ENCODE measurements at regions not wholly inside any gene's neighbourhood (a gene's known extent, or its start where the extent isn't known, plus 50 kb on each side); places are given as distances from the start of the nearest gene placed in this dataset.

DNA sequence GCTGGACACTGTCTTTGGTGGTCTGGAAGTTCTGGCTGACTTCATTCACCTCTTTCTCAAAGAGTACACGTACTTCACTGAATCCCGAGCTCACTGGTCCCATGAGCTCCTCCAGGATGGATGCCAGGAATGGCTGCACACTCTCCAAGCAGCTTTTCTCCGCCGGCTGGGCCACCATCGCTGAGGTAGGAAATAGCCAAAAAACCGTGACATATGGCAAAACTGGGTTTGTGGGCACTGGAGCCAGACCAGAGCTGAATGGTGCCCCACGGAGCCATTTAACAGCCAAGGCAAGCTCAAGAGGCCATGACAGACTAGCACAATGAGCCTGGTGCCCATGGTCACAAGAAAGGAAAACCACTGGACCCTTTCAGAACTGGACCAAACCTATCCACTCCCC, 64.0 kb upstream of the EDEM3 start:
- Histone ChIP-seq H2AFZ (ENCODE audit: control insufficient read depth, low read depth, low read length) (no peak overlapping the region), H3K4me1 (ENCODE audit: control insufficient read depth, insufficient read depth, low read length) (no peaks in the 10 kb centered on the region), H3K9ac (ENCODE audit: control insufficient read depth, insufficient read depth, low read length) (no peak overlapping the region), H4K20me1 (ENCODE audit: control insufficient read depth, insufficient read depth) (no peaks in the 10 kb centered on the region), H3K27me3 (replicated peaks in 1 of 2; ENCODE audit: control insufficient read depth in 2 of 2, insufficient read depth in 2 of 2, low read length in 1 of 2) (no peaks in the 10 kb centered on the region), H3K36me3 (ENCODE audit: control insufficient read depth in 2 of 2, insufficient read depth in 2 of 2, low read length in 1 of 2) (peaks cover 0 to 3% of the 10 kb centered on the region in 2 experiments; a peak in 1 of 4 replicates), H3K9me3 (replicated peaks; ENCODE audit: control insufficient read depth, insufficient read depth, low read length) (peaks cover 2% of the 10 kb centered on the region), H3K4me2 (ENCODE audit: control insufficient read depth, insufficient read depth) (no peak overlapping the region), H3K27ac (ENCODE audit: control insufficient read depth, insufficient read depth) (no peak overlapping the region), H3K79me2 (ENCODE audit: control insufficient read depth, insufficient read depth, low read length) (no peaks in the 10 kb centered on the region), H3K4me3 (no peak overlapping the region)
- POLR2A ChIA-PET: no interaction called here
- SMC1A ChIA-PET (ENCODE audit: uncharacterized antibody, unreplicated experiment): interaction anchor here (1.0 to 2.4 kb wide), 2 partner anchors 11 to 46 kb away, joined by 3 to 8 read pairs; no protein-coding TSS in a partner anchor
- no peak for ATAC-seq
- RAD21 ChIA-PET (ENCODE audit: unreplicated experiment): interaction anchor here (1.2 kb wide), 1 partner anchor 163 kb away, joined by 5 read pairs; no protein-coding TSS in a partner anchor
- DNase-seq (ENCODE audit: low read depth, low spot score): no peak
- CTCF ChIA-PET: interaction anchor here (1.3 to 1.9 kb wide), 2 partner anchors 13 to 164 kb away, joined by 3 to 10 read pairs; no protein-coding TSS in a partner anchor
- no peak for FAIRE-seq
- 90% methylated on average over 7 of the region's 7 CpGs for WGBS (ENCODE audit: insufficient coverage, insufficient replicate concordance, low lambda C conversion rate, missing lambda C conversion rate)
- in situ Hi-C loops (cut with MboI) (no loop called here), intact Hi-C loops (cut with micrococcal nuclease; ENCODE audit: unreplicated experiment) (no loop called here)
- no TSS peak for BruUV-seq (replicated peaks)
- TF ChIP-seq, protein P1, sequence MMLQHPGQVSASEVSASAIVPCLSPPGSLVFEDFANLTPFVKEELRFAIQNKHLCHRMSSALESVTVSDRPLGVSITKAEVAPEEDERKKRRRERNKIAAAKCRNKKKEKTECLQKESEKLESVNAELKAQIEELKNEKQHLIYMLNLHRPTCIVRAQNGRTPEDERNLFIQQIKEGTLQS (IDR thresholded peaks at IDR 0.05; ENCODE audit: borderline replicate concordance, extremely low read depth, low read depth, low read length): no peak
- TF ChIP-seq, protein P2, sequence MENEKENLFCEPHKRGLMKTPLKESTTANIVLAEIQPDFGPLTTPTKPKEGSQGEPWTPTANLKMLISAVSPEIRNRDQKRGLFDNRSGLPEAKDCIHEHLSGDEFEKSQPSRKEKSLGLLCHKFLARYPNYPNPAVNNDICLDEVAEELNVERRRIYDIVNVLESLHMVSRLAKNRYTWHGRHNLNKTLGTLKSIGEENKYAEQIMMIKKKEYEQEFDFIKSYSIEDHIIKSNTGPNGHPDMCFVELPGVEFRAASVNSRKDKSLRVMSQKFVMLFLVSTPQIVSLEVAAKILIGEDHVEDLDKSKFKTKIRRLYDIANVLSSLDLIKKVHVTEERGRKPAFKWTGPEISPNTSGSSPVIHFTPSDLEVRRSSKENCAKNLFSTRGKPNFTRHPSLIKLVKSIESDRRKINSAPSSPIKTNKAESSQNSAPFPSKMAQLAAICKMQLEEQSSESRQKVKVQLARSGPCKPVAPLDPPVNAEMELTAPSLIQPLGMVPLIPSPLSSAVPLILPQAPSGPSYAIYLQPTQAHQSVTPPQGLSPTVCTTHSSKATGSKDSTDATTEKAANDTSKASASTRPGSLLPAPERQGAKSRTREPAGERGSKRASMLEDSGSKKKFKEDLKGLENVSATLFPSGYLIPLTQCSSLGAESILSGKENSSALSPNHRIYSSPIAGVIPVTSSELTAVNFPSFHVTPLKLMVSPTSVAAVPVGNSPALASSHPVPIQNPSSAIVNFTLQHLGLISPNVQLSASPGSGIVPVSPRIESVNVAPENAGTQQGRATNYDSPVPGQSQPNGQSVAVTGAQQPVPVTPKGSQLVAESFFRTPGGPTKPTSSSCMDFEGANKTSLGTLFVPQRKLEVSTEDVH (IDR thresholded peaks at IDR 0.05; ENCODE audit: low read depth, partially characterized antibody): no peak
- TF ChIP-seq MEF2B (IDR thresholded peaks at IDR 0.05; ENCODE audit: partially characterized antibody, poor library complexity, severe bottlenecking) (no peak), IRF4 (IDR thresholded peaks at IDR 0.05; ENCODE audit: low read depth, low read length) (no peak), NFYB (IDR thresholded peaks at IDR 0.05; ENCODE audit: insufficient read depth, low read depth, low read length) (no peak), TAF1 (IDR thresholded peaks at IDR 0.05; ENCODE audit: borderline replicate concordance, low read depth, low read length) (no peak), EED (IDR thresholded peaks at IDR 0.05; ENCODE audit: low read depth) (no peak), ASH2L (IDR thresholded peaks at IDR 0.05; ENCODE audit: borderline replicate concordance, low read depth) (no peak), PAX8 (IDR thresholded peaks at IDR 0.05) (no peak), POLR2A (IDR thresholded peaks at IDR 0.05; ENCODE audit: low read depth, low read length) (no peak), GATAD2B (conservative IDR thresholded peaks at IDR 0.05; ENCODE audit: low read depth) (no peak), EZH2 (IDR thresholded peaks at IDR 0.05; ENCODE audit: borderline replicate concordance, control insufficient read depth, low read depth, low read length) (no peak), NRF1 (conservative IDR thresholded peaks at IDR 0.05; ENCODE audit: low read depth, low read length) (no peak), GABPA (IDR thresholded peaks at IDR 0.05; ENCODE audit: low read depth) (no peak)
- TF ChIP-seq, protein P3, sequence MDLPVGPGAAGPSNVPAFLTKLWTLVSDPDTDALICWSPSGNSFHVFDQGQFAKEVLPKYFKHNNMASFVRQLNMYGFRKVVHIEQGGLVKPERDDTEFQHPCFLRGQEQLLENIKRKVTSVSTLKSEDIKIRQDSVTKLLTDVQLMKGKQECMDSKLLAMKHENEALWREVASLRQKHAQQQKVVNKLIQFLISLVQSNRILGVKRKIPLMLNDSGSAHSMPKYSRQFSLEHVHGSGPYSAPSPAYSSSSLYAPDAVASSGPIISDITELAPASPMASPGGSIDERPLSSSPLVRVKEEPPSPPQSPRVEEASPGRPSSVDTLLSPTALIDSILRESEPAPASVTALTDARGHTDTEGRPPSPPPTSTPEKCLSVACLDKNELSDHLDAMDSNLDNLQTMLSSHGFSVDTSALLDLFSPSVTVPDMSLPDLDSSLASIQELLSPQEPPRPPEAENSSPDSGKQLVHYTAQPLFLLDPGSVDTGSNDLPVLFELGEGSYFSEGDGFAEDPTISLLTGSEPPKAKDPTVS (IDR thresholded peaks at IDR 0.05; ENCODE audit: low read depth, low read length): no peak
- TF ChIP-seq, protein P4, sequence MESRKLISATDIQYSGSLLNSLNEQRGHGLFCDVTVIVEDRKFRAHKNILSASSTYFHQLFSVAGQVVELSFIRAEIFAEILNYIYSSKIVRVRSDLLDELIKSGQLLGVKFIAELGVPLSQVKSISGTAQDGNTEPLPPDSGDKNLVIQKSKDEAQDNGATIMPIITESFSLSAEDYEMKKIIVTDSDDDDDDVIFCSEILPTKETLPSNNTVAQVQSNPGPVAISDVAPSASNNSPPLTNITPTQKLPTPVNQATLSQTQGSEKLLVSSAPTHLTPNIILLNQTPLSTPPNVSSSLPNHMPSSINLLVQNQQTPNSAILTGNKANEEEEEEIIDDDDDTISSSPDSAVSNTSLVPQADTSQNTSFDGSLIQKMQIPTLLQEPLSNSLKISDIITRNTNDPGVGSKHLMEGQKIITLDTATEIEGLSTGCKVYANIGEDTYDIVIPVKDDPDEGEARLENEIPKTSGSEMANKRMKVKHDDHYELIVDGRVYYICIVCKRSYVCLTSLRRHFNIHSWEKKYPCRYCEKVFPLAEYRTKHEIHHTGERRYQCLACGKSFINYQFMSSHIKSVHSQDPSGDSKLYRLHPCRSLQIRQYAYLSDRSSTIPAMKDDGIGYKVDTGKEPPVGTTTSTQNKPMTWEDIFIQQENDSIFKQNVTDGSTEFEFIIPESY (IDR thresholded peaks at IDR 0.05): no peak
- TF ChIP-seq, protein P5, sequence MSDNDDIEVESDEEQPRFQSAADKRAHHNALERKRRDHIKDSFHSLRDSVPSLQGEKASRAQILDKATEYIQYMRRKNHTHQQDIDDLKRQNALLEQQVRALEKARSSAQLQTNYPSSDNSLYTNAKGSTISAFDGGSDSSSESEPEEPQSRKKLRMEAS (IDR thresholded peaks at IDR 0.05; ENCODE audit: low read depth, low read length): no peak

Measured in GM12878 (cell line).